NCI-H128 (cell line): ENCODE measurements at regions not wholly inside any gene's neighbourhood (a gene's known extent, or its start where the extent isn't known, plus 50 kb on each side); places are given as distances from the start of the nearest gene placed in this dataset.

Source experiments
- DNase-seq: peaks from one replicate; lab custom pipeline; 2025; ENCODE audit not compliant: unreplicated experiment; lab: John Stamatoyannopoulos, UW

- no peak for DNase-seq
These were observed 540.3 kb upstream of the B3GALT2 start for GRCh38 chr1:193726722-193727121.

- no peak for DNase-seq
These were observed 526.0 kb upstream of the B3GALT2 start for GRCh38 chr1:193712392-193712791.

- DNase-seq: no peak
These were observed 523.2 kb upstream of the B3GALT2 start for GRCh38 chr1:193709607-193710006.

- DNase-seq: no peak
These were observed 521.0 kb upstream of the B3GALT2 start for GRCh38 chr1:193707271-193708021.

GRCh38 chr1:193706766-193707165 is 520.4 kb upstream of the B3GALT2 start:
- no peak for DNase-seq

- DNase-seq: no peak
These were observed 519.2 kb upstream of the B3GALT2 start for GRCh38 chr1:193705554-193705981.

GRCh38 chr1:193703655-193704054 is 517.2 kb upstream of the B3GALT2 start:
- DNase-seq: no peak

- no peak for DNase-seq
These were observed 516.7 kb upstream of the B3GALT2 start for GRCh38 chr1:193703121-193703520.

- no peak for DNase-seq
These were observed 515.3 kb upstream of the B3GALT2 start for GRCh38 chr1:193701759-193702158.

GRCh38 chr1:193700710-193701355 is 514.4 kb upstream of the B3GALT2 start:
- DNase-seq: no peak

GRCh38 chr1:193699261-193699660 is 512.8 kb upstream of the B3GALT2 start:
- no peak for DNase-seq

GRCh38 chr1:193697776-193698175 is 511.4 kb upstream of the B3GALT2 start:
- no peak for DNase-seq

GRCh38 chr1:193697115-193697762 is 510.8 kb upstream of the B3GALT2 start:
- no peak for DNase-seq

- DNase-seq: no peak
These were observed 508.3 kb upstream of the B3GALT2 start for GRCh38 chr1:193694741-193695140.

GRCh38 chr1:193685986-193686385 is 499.6 kb upstream of the B3GALT2 start:
- no peak for DNase-seq

GRCh38 chr1:193681422-193681821 is 495.0 kb upstream of the B3GALT2 start:
- DNase-seq: no peak

GRCh38 chr1:193680924-193681316 is 494.5 kb upstream of the B3GALT2 start:
- no peak for DNase-seq

- DNase-seq: no peak
These were observed 494.0 kb upstream of the B3GALT2 start for GRCh38 chr1:193680247-193680923.

GRCh38 chr1:193677874-193678273 is 491.5 kb upstream of the B3GALT2 start:
- no peak for DNase-seq

GRCh38 chr1:193676996-193677549 is 490.7 kb upstream of the B3GALT2 start:
- DNase-seq: no peak

GRCh38 chr1:193674292-193674944 is 488.0 kb upstream of the B3GALT2 start:
- no peak for DNase-seq
